ENCODE measurements at regions not wholly inside any gene's neighbourhood (a gene's known extent, or its start where the extent isn't known, plus 50 kb on each side); places are given as distances from the start of the nearest gene placed in this dataset.
"Not testable (repeated sequence)": the region's sequence is repeated elsewhere in the genome, so short reads cannot be mapped to it uniquely, and the experiment has no call there.

DNA sequence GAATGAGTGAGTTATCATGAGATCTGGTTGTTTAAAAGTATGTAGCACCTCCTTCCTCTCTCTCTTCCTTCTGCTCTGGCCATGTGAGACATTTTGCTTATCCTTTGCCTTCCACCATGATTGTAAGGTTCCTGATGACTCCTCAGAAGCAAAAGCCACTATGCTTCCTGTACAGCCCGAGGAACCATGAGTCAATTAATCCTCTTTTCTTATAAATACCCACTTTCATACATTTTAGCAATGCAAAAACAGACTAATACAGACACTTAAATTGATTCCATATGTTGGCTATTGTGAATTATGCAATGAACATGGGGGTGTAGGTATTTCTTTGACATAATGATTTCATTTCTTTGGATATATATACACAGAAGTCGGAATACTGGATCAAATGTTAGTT lies 792.8 kb upstream of the EYS start:
- DNase-seq: no peak

DNA sequence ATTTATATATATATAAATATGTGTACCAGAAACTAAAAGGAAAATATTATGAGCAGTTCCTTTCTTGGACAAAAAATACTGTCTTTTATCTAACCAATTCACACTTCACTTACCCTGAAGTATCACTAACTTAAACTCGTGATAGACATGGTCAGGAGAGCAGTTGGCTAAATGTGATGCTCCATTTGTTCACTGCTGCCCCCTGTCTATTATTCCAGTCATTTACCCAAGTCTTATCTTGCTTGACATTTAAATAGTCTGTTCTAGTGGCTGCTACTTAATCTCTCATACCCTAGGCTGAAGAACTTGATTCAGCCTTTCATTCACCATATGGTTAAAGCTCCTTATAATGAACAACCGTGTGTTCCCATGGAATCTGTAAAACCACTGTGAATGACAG lies 789.6 kb upstream of the EYS start:
- DNase-seq: no peak

DNA sequence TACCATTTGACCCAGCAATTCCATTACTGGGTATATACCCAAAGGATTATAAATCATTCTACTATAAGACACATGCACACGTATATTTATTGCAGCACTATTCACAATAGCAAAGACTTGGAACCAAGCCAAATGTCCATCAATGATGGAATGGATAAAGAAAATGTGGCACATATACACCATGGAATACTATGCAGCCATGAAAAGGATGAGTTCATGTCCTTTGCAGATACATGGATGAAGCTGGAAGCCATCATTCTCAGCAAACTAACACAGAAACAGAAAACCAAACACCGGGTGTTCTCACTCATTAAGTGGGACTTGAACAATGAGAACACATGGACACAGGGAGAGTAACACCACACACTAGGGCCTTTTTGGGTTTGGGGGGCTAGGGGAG lies 787.6 kb upstream of the EYS start:
- DNase-seq: not testable (repeated sequence)

DNA sequence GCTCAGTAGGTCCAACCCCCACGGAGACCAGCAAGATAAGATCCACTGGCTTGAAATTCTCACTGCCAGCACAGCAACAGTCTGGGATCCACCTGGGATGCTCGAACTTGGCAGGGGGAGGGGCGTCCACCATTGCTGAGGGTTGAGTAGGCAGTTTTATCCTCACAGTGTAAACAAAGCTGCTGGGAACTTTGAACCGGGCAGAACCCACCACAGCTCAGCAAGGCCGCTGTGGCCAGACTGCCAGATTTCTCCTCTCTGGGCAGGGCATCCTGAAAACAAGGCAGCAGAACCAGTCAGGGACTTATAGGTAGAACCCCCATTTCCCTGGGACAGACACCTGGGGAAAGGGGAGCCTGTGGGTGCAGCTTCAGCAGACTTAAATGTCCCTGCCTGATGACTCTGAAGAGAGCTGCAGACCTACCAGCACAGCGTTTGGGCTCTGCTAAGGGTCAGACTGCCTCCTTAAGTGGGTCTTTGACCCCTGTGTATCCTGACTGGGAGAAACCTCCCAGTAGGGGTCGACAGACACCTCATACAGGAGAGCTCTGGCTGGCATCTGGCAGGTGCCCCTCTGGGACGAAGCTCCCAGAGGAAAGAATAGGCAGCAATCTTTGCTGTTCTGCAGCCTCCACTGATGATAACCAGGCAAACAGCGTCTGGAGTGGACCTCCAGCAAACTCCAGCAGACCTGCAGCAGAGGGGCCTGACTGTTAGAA lies 782.4 kb upstream of the EYS start:
- DNase-seq: no peak

DNA sequence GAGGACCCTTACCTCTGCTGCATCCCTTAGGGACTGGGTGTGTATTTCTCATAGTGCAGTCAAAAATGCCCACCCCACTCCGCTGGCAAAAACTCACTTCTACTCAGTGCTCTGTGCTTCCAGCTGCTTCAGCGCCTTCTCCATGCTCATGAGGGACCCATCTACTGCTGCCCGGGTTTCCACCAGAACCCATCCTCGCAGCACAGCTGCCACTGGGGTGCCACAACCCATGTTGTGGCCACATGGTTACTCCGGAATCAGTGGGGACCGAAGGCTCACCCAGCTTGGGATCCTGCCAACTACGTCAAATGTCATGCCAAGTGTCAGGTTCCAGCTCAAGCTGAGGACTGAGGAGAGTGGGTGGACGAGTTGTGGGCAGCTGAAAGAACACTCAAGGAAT lies 774.2 kb upstream of the EYS start:
- no peak for DNase-seq

DNA sequence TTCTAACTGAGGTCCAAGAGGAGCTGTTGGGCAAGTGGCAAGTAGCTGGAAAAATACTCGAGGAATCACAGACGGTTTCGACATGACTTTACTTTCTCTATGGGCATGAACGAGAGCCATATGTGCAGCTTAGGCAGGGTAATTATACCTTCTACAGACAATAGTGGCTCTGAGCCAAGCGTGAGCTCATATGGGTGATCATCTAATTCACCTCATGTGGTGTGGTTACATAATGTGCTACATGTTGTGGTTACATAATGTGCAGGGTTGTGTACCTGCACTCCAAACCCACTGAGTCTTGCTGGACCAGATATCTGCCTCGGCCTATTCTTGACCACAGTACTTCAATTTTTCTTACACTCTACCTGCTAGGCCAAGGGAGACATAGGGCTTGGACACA lies 771.7 kb upstream of the EYS start:
- no peak for DNase-seq

DNA sequence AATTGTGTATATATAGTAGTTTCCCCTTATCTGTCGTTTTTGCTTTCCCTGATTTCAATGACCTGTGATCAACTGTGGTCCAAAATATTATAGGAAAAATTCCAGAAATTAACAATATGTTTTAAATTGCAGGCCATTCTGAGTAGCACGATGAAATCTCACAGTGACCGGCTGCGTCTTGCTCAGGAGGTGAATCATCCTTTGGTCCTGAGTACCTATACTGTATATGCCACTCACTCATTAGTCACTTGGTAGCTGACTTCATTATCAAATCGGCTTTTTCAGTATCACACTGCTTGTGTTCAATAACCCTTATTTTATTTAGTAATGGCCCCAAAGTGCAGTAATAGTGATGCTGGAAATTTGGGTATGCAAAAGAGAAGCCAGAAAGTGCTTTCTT lies 728.3 kb upstream of the EYS start:
- DNase-seq: no peak

DNA sequence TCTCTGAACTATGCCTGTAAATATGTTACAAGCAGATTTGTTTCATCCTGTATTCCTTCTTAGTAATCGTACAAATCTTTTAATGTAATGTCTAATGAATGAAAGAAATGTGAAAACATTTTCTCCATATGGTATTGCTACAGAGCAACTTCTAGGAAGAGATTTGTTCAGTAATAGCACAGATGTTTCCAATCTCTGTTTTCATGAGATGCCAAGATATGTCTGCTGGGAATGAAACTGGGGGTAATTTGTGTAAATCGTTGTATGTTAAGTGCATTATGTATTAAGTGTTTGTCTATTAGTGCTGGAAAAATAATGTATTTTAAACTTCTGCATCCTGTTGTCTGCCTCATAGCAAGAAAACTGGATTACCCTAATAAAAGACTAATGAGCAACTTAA lies 722.2 kb upstream of the EYS start:
- DNase-seq: no peak

DNA sequence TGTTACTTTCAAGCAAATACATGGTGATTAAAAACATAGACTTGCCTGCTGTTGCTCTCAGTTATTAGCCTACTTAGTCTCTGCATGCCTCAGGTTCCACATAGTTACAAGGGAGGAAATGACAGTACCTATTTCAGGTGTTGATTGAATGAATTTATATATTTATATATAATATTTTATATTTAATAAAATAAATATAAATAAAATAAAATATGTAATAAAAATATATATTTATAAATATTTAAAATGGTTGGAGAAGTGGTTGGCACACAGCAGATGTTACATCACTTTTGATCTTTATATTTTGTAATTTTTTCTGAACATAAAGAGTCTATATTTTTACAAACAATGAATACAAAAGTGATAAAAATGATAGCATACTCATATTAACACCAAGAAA lies 716.0 kb upstream of the EYS start:
- DNase-seq: no peak

DNA sequence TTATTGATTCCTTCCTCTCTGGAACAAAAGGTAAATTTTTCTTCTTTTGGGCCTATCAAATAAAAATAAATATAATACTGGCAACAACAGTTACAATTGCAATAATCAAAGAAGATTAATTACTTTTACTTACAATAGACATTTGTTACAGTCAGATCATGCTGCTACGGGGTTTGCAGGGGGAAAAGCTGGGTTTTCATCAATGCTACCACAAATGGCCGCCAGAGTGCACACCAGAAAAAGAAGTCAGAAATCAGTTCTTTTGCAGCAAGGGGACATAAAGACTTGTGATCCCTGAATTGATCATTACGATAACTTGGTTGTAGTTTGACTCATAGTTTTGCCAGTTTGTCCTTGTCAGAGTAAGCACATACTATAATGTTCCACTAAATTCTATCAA lies 714.5 kb upstream of the EYS start:
- DNase-seq: no peak

DNA sequence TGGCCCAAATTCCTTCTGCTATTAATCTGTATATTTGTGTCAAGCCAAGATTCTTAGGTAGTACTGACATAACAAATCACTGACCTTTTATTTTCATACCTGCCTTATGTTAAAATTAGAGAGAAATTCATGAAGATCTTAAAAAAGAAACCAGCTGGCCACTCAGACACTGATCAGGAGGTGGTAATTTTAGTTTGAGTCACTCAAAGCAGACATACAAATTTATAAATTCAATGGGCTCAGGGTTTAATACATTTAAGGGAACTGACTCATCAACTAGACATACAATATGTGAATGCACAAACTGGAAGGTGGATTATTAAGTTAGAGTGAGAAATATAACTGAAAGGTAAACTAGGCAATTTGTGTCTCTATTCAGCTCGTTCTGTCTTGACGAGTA lies 711.9 kb upstream of the EYS start:
- DNase-seq: no peak

DNA sequence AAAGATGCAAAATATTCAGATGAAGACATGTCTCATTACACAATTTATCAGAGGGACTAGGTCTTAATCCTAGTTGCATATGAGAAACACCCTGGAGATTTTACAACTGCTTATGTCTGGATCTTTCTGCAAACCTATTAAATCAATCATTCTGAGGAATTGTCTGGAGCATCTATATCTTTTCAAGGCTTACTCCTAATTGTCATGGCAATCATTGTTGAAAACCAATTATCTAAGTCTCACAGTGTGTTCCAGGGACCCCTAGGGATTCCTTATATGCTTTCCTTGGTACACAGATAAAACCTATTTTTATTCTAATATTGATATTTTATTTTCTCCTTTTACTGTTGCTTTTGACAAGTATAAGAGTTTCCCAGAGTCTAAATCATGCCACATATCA lies 696.9 kb upstream of the EYS start:
- no peak for DNase-seq

DNA sequence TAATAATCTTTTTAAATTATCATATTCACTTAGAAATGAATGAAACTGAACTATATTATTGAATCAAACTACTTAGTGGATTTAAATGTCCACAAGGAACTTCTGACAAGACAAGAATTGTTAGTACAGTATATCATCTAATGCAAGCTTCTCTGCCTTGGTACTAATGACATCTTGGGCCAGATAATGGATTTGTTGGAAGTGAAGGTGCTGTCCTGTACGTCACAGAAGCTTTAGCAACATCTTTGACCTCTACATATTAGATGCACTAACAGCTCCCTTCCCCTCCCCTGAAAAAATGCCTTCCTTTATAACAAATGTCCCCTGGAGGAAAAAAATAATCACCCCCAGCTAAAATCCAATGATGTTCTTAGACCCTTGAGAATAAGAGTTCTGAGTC lies 695.8 kb upstream of the EYS start:
- DNase-seq: no peak

DNA sequence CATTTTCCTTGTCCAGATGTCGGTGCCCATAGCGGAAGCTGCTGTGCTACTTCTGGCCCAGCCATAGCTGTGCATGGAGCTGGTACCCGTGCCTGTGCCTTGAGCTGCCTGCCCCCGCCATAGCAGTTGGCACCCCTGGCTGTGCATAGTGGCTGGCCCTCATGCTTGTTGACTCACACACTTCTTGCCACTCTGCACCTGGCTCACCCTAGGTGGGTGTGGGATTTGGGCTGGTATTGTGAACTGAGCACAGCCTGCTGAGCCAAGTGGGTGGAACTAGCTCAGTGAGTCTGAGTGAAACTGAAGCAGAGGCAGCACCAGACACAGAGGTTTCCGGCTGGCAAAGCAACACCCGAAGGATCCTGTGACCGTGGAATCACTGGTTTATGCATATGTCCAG lies 689.5 kb upstream of the EYS start:
- no peak for DNase-seq

DNA sequence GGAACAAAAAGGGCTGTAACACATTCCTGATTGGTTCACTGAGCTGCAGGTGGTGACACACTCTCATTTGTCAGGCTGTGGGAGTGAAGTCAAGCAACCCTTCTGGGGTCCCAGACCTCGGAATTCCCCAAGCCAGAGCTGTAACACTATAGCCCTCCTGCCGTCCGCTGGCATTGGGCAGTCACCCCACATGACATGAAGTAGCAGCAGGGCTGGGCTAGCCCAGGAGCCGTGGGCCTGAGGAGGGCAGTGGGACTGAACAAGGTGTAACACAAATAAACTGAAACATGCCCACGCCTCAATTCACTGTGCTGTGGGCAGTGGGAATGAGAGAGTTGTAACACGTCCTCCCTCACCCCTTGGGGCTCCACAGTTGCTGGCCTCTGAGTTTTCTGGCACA lies 689.1 kb upstream of the EYS start:
- DNase-seq: no peak

DNA sequence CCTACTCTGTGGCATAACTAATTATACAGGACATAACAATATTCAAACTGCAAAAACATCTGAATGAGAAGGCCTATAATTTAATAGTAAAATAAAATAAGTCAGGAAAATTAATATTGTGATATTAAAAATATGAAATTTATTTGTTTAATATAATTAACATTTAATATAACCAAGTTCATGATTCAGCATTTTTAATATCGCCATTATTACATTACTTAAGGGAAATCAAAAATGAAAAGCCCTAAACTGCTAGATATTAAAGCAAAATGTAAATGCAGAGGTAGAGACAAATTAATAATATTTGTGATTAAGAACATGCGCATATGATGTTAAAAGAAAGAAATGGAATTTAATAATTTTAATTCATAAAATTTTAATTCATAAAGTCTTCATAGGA lies 683.4 kb upstream of the EYS start:
- no peak for DNase-seq

DNA sequence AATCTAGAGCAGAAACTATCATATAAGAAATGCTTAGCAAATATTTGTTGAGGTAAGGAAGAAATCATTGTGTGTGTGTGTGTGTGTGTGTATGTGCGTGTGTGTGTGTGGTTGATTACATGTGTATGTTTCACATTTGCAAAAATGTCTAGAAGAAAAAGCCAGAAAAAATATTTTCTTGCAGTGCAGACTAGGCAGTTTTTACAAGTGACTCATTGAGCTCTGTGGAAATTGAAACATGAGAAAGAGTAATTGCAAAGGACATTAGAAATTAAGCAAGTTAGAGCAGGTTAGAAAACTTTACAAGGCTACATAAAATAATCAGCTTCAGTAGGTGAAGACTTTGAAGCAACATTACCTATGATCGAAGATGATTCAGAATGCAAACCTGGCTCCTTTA lies 669.0 kb upstream of the EYS start:
- no peak for DNase-seq

DNA sequence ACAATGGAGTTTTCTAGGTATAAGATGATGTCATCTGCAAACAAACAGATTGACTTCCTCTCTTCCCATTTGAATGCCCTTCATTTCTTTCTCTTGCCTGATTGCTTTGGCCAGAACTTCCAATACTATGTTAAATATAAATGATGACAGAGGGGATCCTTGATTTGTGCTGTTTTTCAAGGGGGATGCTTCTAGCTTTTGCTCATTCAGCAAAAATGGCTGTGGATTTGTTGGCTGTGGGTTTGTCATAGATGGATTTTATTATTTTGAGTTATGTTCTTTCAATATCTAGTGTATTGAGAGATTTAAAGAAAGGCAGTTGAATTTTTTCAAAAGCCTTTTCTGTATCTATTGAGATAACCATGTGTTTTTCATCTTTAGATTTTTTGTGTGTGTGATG lies 662.4 kb upstream of the EYS start:
- no peak for DNase-seq

DNA sequence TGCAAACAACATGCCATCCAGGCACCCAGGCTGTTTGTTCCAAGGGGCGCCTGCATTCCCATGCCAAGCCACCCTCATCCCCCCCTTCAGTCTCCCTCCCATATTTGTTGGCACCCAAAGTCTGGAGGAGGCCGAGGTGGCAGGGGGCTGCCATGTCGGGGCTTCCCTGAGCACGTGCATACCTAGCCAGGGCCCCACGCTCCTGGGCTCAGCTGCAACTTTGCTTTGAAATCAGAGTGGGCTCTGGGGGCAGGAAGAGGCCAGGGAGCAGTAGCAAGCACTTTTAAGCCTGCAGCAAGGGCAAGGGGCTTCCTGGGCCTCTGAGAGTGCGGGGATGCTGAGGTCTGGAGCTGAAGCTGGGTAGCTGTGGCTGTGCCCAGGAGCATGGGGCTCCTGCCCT lies 655.9 kb upstream of the EYS start:
- no peak for DNase-seq

DNA sequence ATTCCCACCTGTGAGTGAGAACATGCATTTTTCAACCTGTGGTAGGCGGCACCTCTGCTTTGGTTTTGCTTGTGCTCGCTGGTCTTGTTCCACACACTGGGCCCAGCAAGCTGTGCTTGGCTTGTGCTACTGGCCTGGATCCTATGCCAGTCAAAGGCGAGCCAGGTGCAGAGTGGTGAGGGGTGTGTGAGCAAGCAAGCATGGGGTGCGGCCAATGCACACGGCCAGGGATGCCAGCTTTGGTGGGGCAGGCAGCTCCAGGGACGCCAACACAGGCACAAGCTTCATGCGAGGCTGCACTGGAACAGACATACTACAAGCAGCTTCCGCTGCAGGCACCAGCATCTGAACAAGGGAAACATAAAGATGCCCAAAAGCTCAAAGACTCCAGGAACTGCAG lies 654.9 kb upstream of the EYS start:
- no peak for DNase-seq

DNA sequence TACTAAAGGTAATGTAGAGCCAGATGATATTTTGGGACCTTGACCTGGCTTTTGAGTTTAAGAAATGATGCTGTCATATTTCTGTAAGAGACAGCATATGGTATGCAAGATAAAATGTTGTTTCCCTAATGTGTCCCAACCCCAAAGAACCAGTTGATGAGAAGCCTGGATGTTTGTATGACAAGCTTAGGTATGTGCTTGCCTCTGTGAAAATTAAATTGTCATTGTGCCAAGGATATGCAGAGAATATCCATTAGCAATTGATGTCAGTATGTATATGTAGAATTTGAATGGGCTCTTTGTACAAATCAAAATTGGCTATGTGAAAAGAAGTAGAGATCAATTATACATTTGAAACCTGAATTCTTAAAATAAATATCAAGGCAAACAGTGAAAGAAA lies 650.8 kb upstream of the EYS start:
- DNase-seq: no peak

DNA sequence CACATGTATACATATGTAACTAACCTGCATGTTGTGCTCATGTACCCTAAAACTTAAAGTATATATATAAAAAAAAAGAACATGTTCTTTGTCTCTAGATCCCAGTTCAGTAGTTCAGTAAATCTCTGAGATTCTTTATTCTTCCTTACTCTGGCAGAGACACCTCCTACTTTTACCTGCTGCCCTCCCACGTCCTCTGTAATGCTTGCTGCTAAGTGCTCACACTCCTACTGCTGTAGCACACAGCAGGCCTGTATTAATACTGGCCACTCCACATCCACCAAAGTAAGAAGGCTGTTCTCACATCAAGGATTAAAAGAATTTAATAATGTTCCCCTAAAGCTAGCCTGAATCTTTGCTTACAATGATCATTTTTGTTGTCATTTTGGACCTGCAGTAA lies 648.4 kb upstream of the EYS start:
- DNase-seq: no peak

DNA sequence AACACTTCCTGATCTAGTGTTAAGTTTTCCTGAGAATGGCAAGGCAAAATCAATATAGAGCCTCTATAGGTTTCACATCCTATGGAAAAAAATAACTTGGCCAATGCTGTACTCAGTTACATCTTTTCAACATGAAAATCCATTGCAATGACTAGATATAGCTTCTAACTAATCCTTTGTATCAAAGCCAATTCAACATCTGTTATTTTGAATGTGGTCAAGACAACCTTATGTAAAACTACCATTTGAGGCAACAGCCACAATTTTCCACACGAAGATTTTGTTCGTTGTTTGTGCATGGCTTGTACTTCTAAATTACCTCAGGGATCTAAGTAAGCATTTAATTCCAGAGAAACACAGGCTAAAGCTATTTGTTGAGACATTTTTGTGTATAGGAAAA lies 637.8 kb upstream of the EYS start:
- DNase-seq: no peak

DNA sequence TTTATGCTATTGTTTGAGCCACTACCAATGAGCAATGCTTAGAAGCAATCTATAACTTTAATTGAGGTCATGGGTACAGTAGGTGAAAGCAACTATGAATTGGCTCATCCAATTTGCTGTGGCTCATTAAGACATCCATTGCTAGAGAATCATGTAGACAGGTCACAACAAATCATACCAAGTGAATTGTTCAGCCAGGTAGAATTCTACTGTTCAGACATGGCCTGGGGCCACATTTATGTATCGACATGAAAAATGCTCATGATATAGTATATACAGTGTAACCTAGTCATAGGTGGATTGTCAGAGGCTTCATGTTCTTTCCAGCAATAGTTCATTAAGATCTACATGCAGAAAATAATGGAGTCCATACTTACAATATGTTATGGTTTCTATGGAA lies 633.7 kb upstream of the EYS start:
- no peak for DNase-seq

DNA sequence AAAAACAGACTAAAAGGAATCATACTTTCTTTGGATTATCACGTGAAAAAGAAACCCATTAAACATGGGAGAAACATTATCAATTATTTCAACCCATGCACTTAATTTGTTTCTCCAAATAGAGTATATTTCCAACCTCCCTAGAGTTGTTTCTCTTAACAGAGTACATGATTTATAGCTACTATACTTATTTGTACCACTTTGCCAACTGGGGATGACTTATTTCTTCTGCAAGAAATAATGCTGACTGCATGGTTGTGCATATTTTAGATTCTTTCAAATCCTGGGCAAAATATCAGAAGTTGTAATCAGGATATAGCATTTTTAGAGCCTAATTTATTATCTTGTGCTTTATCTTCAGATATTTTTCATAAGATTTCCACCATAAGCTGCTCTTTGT lies 629.1 kb upstream of the EYS start:
- DNase-seq: no peak

DNA sequence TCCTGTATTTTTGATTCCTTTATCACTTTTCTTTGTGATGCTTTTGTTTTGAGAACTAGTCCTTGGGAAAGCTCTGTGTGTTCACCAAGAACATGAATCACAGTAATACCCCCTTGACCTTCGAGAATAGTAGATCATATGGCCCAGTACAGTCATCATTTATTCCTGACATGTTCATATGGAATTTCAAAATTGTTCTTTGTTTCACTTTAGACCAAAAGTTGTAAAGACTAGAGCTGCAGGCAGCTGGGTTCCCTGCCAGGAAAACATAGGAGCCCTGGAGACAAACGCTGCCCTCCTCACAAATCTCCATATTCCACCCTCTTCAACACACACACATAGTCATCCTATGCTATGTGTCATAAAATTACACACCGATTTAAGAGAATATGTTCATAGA lies 621.2 kb upstream of the EYS start:
- no peak for DNase-seq

All from NCI-H1694 (cell line).